ENCODE measurements at regions not wholly inside any gene's neighbourhood (a gene's known extent, or its start where the extent isn't known, plus 50 kb on each side); places are given as distances from the start of the nearest gene placed in this dataset.

DNA sequence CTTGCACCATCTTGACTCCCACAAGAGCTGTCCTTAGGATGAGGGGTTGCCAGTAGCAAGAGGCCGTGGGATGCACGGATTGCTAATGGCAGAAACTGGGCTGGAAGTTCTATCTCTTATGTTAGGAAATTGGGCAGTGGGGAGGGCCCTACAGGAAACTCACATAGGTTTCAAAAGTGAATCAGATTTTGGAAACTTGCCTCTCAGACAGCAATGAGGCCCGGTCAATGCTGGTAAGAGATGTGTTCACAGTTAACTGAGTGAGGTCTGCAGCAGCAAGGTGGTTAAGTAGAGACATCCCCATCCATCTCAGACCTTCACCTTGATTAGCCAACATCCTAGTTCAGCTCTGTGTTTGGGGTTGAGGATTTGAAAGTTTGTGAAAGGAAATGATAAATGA is 164.7 kb downstream of the ABCA8 start:
- Histone ChIP-seq H3K4me3 (ENCODE audit: low read depth in 2 of 2, low read length in 2 of 2) (no peak overlapping the region), H3K9me3 (ENCODE audit: control insufficient read depth, insufficient read depth, low read depth, low read length) (no peaks in the 10 kb centered on the region), H3K36me3 (ENCODE audit: control insufficient read depth, insufficient read depth, low read length) (no peaks in the 10 kb centered on the region), H3K4me1 (ENCODE audit: control insufficient read depth, insufficient read depth, low read length) (no peaks in the 10 kb centered on the region), H3K27me3 (ENCODE audit: control insufficient read depth, insufficient read depth, low read length) (no peaks in the 10 kb centered on the region), H3K27ac (ENCODE audit: low read length) (no peak overlapping the region)
- ChIA-PET POLR2A (no interaction called here), CTCF (no interaction called here)
- intact Hi-C loops (cut with micrococcal nuclease; ENCODE audit: unreplicated experiment) (no loop called here), in situ Hi-C loops (cut with HindIII; ENCODE audit: low pct_unique_long_range_greater_than_20kb, low sequenced_read_pairs) (no loop called here)
- ATAC-seq: no peak
- TF ChIP-seq, protein P1, sequence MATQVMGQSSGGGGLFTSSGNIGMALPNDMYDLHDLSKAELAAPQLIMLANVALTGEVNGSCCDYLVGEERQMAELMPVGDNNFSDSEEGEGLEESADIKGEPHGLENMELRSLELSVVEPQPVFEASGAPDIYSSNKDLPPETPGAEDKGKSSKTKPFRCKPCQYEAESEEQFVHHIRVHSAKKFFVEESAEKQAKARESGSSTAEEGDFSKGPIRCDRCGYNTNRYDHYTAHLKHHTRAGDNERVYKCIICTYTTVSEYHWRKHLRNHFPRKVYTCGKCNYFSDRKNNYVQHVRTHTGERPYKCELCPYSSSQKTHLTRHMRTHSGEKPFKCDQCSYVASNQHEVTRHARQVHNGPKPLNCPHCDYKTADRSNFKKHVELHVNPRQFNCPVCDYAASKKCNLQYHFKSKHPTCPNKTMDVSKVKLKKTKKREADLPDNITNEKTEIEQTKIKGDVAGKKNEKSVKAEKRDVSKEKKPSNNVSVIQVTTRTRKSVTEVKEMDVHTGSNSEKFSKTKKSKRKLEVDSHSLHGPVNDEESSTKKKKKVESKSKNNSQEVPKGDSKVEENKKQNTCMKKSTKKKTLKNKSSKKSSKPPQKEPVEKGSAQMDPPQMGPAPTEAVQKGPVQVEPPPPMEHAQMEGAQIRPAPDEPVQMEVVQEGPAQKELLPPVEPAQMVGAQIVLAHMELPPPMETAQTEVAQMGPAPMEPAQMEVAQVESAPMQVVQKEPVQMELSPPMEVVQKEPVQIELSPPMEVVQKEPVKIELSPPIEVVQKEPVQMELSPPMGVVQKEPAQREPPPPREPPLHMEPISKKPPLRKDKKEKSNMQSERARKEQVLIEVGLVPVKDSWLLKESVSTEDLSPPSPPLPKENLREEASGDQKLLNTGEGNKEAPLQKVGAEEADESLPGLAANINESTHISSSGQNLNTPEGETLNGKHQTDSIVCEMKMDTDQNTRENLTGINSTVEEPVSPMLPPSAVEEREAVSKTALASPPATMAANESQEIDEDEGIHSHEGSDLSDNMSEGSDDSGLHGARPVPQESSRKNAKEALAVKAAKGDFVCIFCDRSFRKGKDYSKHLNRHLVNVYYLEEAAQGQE (IDR thresholded peaks at IDR 0.05; ENCODE audit: insufficient read depth in 1 of 2, low read depth in 2 of 2, low read length in 1 of 2): no peak
- TF ChIP-seq SIN3A (IDR thresholded peaks at IDR 0.05; ENCODE audit: borderline replicate concordance, insufficient read depth, low read depth, low read length): no peak
- TF ChIP-seq, protein P2, sequence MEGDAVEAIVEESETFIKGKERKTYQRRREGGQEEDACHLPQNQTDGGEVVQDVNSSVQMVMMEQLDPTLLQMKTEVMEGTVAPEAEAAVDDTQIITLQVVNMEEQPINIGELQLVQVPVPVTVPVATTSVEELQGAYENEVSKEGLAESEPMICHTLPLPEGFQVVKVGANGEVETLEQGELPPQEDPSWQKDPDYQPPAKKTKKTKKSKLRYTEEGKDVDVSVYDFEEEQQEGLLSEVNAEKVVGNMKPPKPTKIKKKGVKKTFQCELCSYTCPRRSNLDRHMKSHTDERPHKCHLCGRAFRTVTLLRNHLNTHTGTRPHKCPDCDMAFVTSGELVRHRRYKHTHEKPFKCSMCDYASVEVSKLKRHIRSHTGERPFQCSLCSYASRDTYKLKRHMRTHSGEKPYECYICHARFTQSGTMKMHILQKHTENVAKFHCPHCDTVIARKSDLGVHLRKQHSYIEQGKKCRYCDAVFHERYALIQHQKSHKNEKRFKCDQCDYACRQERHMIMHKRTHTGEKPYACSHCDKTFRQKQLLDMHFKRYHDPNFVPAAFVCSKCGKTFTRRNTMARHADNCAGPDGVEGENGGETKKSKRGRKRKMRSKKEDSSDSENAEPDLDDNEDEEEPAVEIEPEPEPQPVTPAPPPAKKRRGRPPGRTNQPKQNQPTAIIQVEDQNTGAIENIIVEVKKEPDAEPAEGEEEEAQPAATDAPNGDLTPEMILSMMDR (IDR thresholded peaks at IDR 0.05): no peak
- TF ChIP-seq TCF7L2 (IDR thresholded peaks at IDR 0.05; ENCODE audit: low read depth, low read length): no peak
- no peak for TF ChIP-seq POLR2AphosphoS5 (IDR thresholded peaks at IDR 0.05; ENCODE audit: low read depth, low read length)
- no peak for DNase-seq (ENCODE audit: low read depth, low spot score)
- BruUV-seq (replicated peaks): no TSS peak

DNA sequence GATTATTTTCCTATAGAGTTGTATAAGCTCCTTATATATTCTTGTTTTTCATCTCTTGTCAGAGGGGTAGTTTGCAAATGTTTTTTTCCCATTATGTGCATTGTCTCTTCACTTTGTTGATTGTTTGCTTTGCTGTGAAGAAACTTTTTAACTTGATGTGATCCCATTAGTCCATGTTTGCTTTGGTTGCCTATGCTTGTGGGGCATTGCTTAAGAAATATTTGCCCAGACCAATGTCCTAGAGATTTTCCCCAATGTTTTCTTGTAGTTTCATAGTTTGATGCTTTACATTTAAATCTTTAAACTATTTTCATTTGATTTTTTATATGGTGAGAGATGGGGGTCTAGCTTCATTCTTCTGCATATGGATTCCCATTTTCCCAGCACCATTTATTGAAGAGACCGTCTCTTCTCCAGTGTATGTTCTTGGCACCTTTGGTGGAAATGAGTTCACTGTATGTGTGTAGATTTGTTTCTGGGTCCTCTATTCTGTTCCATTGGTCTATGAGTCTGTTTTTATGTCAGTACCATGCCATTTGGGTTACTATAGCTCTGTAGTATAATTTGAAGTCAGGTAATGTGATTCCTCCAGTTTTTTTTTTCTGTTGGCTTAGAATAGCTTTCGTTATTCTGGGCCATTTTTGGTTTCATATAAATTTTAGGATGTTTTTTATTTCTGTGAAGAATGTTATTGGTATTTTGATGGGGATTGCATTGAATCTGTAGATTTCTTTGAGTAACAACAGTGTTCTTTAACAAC is 165.8 kb downstream of the ABCA8 start:
- no TSS peak for BruUV-seq (replicated peaks)
- H3K4me1 ChIP-seq (ENCODE audit: control insufficient read depth, insufficient read depth, low read length): no peaks in the 10 kb centered on the region
- POLR2A ChIA-PET: no interaction called here
- no peak overlapping the region for H3K27ac ChIP-seq (ENCODE audit: low read length)
- DNase-seq (ENCODE audit: low read depth, low spot score): no peak
- no peaks in the 10 kb centered on the region for H3K36me3 ChIP-seq (ENCODE audit: control insufficient read depth, insufficient read depth, low read length)
- no peaks in the 10 kb centered on the region for H3K27me3 ChIP-seq (ENCODE audit: control insufficient read depth, insufficient read depth, low read length)
- no peak for ATAC-seq
- in situ Hi-C loops (cut with HindIII; ENCODE audit: low pct_unique_long_range_greater_than_20kb, low sequenced_read_pairs) (no loop called here), intact Hi-C loops (cut with micrococcal nuclease; ENCODE audit: unreplicated experiment) (no loop called here)
- H3K9me3 ChIP-seq (ENCODE audit: control insufficient read depth, insufficient read depth, low read depth, low read length): no peaks in the 10 kb centered on the region
- TF ChIP-seq POLR2AphosphoS5 (IDR thresholded peaks at IDR 0.05; ENCODE audit: low read depth, low read length) (no peak), TCF7L2 (IDR thresholded peaks at IDR 0.05; ENCODE audit: low read depth, low read length) (no peak), SIN3A (IDR thresholded peaks at IDR 0.05; ENCODE audit: borderline replicate concordance, insufficient read depth, low read depth, low read length) (no peak)
- TF ChIP-seq, protein P1 (IDR thresholded peaks at IDR 0.05; ENCODE audit: insufficient read depth in 1 of 2, low read depth in 2 of 2, low read length in 1 of 2): no peak
- TF ChIP-seq, protein P2 (IDR thresholded peaks at IDR 0.05): no peak
- no peak overlapping the region for H3K4me3 ChIP-seq (ENCODE audit: low read depth in 2 of 2, low read length in 2 of 2)
- CTCF ChIA-PET: no interaction called here
